ENCODE measurements at regions not wholly inside any gene's neighbourhood (a gene's known extent, or its start where the extent isn't known, plus 50 kb on each side); places are given as distances from the start of the nearest gene placed in this dataset.

- TF ChIP-seq POLR2AphosphoS5 (IDR thresholded peaks at IDR 0.05) (no peak), CTCF (IDR thresholded peaks at IDR 0.05) (no peak), EP300 (IDR thresholded peaks at IDR 0.05) (no peak), POLR2A (IDR thresholded peaks at IDR 0.05) (no peak)
- no peaks in the 10 kb centered on the region for H3K27me3 ChIP-seq
- intact Hi-C loops (cut with DNase I; ENCODE audit: low total_unique reads) = no loop called here
- peak in 1 of 2 donors; percentile 40 for DNase-seq
- H3K36me3 ChIP-seq = no peaks in the 10 kb centered on the region
- H3K9me3 ChIP-seq = no peaks in the 10 kb centered on the region
- WGBS, 5 donors = 78 to 84% (median 82%) methylated on average over 8 to 10 of the region's 10 CpGs
- no peak overlapping the region for H3K27ac ChIP-seq
- H3K4me3 ChIP-seq = no peak overlapping the region
- no peaks in the 10 kb centered on the region for H3K4me1 ChIP-seq
These were observed 169.9 kb downstream of the BRINP2 start for GRCh38 chr1:177340601-177341067.

- Histone ChIP-seq H3K4me1 (no peaks in the 10 kb centered on the region), H3K4me3 (no peak overlapping the region), H3K36me3 (no peaks in the 10 kb centered on the region), H3K9me3 (no peaks in the 10 kb centered on the region), H3K27ac (no peak overlapping the region), H3K27me3 (no peaks in the 10 kb centered on the region)
- TF ChIP-seq POLR2AphosphoS5 (IDR thresholded peaks at IDR 0.05) (no peak), POLR2A (IDR thresholded peaks at IDR 0.05) (no peak), EP300 (IDR thresholded peaks at IDR 0.05) (no peak), CTCF (IDR thresholded peaks at IDR 0.05) (no peak)
- DNase-seq = no peak
- intact Hi-C loops (cut with DNase I; ENCODE audit: low total_unique reads) = no loop called here
- WGBS, 5 donors = 67 to 90% (median 82%) methylated on average over 1 of the region's 1 CpG
These were observed 167.6 kb downstream of the BRINP2 start for GRCh38 chr1:177338376-177338775.

- Histone ChIP-seq H3K9me3 (no peaks in the 10 kb centered on the region), H3K4me1 (no peaks in the 10 kb centered on the region), H3K27ac (no peak overlapping the region), H3K27me3 (no peaks in the 10 kb centered on the region), H3K36me3 (no peaks in the 10 kb centered on the region), H3K4me3 (no peak overlapping the region)
- no peak for DNase-seq
- TF ChIP-seq POLR2A (IDR thresholded peaks at IDR 0.05) (no peak), CTCF (IDR thresholded peaks at IDR 0.05) (no peak), EP300 (IDR thresholded peaks at IDR 0.05) (no peak)
- intact Hi-C loops (cut with DNase I; ENCODE audit: low total_unique reads) = no loop called here
These were observed 164.1 kb downstream of the BRINP2 start for GRCh38 chr1:177334903-177335302.

- WGBS, 5 donors = 77 to 87% (median 78%) methylated on average over 4 of the region's 4 CpGs
- intact Hi-C loops (cut with DNase I; ENCODE audit: low total_unique reads) = no loop called here
- H3K27ac ChIP-seq = no peak overlapping the region
- TF ChIP-seq POLR2A (IDR thresholded peaks at IDR 0.05) = no peak
- TF ChIP-seq CTCF (IDR thresholded peaks at IDR 0.05) = peak in 1 of 7 experiments; percentile 15
- H3K9me3 ChIP-seq = no peaks in the 10 kb centered on the region
- H3K4me3 ChIP-seq = no peak overlapping the region
- no peak for DNase-seq
- H3K4me1 ChIP-seq = no peaks in the 10 kb centered on the region
- H3K36me3 ChIP-seq = no peaks in the 10 kb centered on the region
- H3K27me3 ChIP-seq = no peaks in the 10 kb centered on the region
These were observed 163.3 kb downstream of the BRINP2 start for GRCh38 chr1:177333936-177334595.
